ENCODE measurements at regions not wholly inside any gene's neighbourhood (a gene's known extent, or its start where the extent isn't known, plus 50 kb on each side); places are given as distances from the start of the nearest gene placed in this dataset.

- DNase-seq (ENCODE audit: low spot score), result no peak
Measured at GRCh38 chr14:101363261-101363555, 198.1 kb upstream of the DIO3 start.

GRCh38 chr14:101363880-101364391 lies 197.4 kb upstream of the DIO3 start:
- DNase-seq (ENCODE audit: low spot score), result peak; percentile 83

GRCh38 chr14:101364503-101365328 lies 196.6 kb upstream of the DIO3 start:
- peak; percentile 92 for DNase-seq (ENCODE audit: low spot score)

GRCh38 chr14:101365329-101366158 lies 195.8 kb upstream of the DIO3 start:
- DNase-seq (ENCODE audit: low spot score), result peak; percentile 75

GRCh38 chr14:101367421-101368261 lies 193.7 kb upstream of the DIO3 start:
- peak; percentile 79 for DNase-seq (ENCODE audit: low spot score)

GRCh38 chr14:101368629-101369028 lies 192.7 kb upstream of the DIO3 start:
- DNase-seq (ENCODE audit: low spot score), result peak; percentile 59

GRCh38 chr14:101369194-101369915 lies 191.9 kb upstream of the DIO3 start:
- DNase-seq (ENCODE audit: low spot score), result peak; percentile 78

GRCh38 chr14:101369916-101370592 lies 191.2 kb upstream of the DIO3 start:
- peak; percentile 69 for DNase-seq (ENCODE audit: low spot score)

- peak; percentile 51 for DNase-seq (ENCODE audit: low spot score)
Measured at GRCh38 chr14:101370593-101371569, 190.4 kb upstream of the DIO3 start.

- peak; percentile 78 for DNase-seq (ENCODE audit: low spot score)
Measured at GRCh38 chr14:101371799-101372793, 189.2 kb upstream of the DIO3 start.

GRCh38 chr14:101372894-101373620 lies 188.2 kb upstream of the DIO3 start:
- peak; percentile 53 for DNase-seq (ENCODE audit: low spot score)

GRCh38 chr14:101373690-101374295 lies 187.5 kb upstream of the DIO3 start:
- peak; percentile 82 for DNase-seq (ENCODE audit: low spot score)

- DNase-seq (ENCODE audit: low spot score), result peak; percentile 62
Measured at GRCh38 chr14:101374373-101375338, 186.6 kb upstream of the DIO3 start.

- peak; percentile 73 for DNase-seq (ENCODE audit: low spot score)
Measured at GRCh38 chr14:101377069-101377468, 184.2 kb upstream of the DIO3 start.

GRCh38 chr14:101379842-101380241 lies 181.5 kb upstream of the DIO3 start:
- DNase-seq (ENCODE audit: low spot score), result no peak
